Tongue (tissue), 1 donor: ENCODE measurements at regions not wholly inside any gene's neighbourhood (a gene's known extent, or its start where the extent isn't known, plus 50 kb on each side); places are given as distances from the start of the nearest gene placed in this dataset.
"Not testable (repeated sequence)": the region's sequence is repeated elsewhere in the genome, so short reads cannot be mapped to it uniquely, and the experiment has no call there.

Source experiments
- DNase-seq: peaks from one replicate; pipeline ENCODE4 v3.0.0-alpha.2; 2015

- DNase-seq = not testable (repeated sequence)
These were observed 929.9 kb downstream of the SLITRK1 start for GRCh38 chr13:82952336-82952735.

- no peak for DNase-seq
These were observed 934.6 kb downstream of the SLITRK1 start for GRCh38 chr13:82947683-82948082.

DNA sequence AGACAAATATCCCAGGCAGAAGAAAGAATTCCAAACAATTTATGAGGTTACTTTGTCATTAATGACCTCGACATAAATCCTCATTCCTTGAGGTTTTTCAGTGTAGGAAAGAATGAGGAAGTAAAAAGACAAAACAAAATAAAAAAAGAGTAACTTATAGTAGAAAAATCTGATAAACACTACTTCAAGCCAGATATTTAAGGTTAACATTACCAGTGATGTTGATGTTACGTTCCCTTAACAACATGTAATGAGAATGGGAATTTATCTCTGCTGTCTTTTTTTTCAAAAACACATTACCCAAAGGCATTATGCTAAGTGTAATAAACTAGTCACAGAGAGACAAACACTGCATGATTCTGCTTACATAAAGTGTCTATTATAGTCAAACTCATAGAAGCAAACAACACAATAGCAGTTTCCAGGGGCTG is 935.1 kb downstream of the SLITRK1 start:
- DNase-seq = no peak

DNA sequence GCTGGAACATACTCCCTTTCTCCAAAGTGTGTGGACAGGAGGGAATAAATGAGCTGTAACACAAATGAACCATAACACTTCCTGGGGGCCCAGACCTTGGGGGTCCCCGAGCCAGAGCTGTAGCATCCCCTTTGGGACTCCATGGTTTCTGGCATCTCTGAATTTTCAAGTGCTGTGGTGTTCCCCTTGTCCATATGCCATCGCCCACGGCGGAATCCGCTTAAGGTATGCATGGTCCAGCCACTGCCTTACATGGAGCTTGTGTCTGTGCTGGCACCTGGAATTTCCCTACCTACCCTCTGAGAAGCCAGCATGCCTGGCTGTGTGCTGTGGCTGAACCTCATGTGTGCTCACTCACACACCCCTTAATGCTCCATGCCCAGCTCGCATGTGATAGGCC is 943.6 kb downstream of the SLITRK1 start:
- DNase-seq = no peak

DNA sequence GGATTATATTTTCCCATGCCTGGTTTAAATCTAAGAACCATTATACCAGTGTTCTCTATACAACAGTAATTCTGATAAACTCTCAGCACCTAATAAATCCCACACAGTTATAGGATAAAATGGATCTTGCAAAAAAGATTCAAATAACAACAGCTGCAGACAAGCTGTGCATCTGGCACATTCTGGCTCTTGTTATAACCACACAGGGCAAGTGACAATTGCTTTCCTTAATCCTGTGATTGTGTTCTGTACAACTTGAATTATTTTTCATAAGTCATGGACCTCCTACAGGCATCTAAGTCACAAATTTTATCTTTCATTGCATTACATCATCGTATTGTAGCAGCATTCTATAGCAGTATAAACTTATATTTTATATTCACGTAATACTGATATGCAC is 948.3 kb downstream of the SLITRK1 start:
- DNase-seq = peak; percentile 63

GRCh38 chr13:82925114-82925513 is 957.2 kb downstream of the SLITRK1 start:
- DNase-seq = no peak

DNA sequence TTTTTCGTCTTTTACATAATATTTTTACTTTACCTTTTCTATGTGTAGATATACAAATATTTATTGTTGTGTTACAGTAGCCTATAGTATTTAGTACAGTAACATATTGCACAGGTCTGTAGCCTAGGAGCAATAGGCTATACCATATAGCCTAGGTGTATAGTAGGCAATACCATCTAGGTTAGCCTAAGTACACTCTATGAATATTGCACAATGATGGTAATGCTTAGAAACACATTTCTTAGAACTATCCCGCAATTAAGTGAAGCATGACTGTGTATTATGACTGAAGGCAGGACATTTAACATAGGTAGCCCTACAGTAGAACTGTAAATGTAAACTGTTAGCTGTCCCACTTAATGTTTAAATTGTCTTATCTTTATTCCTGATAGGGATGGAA is 964.3 kb downstream of the SLITRK1 start:
- DNase-seq = no peak

DNA sequence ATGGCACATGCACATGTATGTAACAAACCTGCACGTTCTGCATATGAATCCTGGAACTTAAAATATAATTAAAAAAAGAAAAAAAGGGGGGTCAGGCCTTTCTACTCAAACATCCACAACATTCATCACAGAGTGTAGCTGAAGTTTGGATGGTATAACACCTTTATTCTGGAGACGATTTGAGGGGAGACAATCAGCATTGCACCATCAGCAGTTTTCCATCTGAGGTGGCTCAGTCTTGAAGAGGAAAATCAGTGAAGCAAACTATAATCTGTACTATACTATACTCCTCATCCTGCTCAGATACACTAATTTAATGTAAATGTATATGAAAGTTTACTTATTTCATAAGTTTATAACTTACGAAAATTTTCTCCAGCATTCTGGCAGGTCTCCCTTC is 969.7 kb downstream of the SLITRK1 start:
- DNase-seq = no peak

GRCh38 chr13:82905071-82905470 is 977.2 kb downstream of the SLITRK1 start:
- no peak for DNase-seq

- no peak for DNase-seq
These were observed 981.8 kb downstream of the SLITRK1 start for GRCh38 chr13:82900453-82900852.

DNA sequence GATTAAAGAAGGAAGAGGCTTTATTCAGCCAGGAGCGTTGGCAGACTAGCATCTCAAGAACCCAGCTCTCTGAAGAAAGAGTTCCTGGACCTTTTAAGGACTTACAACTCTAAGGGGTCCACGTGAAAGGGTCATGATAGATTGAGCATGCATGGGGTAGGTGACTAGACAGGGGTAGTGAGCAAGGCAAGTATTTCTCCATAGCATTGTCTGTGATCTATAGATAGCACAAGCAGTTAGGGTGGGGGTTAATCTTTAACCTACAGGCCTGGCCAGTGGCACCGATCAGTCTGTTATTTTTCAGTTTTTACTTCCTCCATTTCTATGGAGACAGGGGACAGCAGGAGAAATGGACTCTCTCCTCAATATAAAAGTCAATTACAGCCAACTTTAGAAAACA is 983.7 kb downstream of the SLITRK1 start:
- no peak for DNase-seq

DNA sequence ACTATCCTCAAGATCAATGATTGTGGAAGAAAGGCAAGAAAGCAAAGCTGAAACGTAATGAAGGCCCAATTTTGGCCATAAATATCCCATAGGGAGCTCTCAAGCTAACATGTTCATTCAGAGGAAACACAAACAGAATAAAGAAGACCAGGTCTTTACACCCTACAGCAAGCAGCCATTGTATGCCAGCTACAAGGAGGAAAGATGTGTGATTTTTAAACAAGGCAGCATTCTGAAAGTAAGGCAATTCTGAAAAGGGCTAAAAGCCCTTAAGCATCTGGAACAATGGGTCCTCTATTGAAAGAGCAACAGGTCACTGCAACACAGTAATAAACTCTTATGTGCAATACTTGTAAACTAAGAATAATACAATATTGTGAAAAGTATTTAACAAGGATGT is 1002.4 kb downstream of the SLITRK1 start:
- DNase-seq = no peak

GRCh38 chr13:82878536-82878935 is 1003.7 kb downstream of the SLITRK1 start:
- peak; percentile 52 for DNase-seq

DNA sequence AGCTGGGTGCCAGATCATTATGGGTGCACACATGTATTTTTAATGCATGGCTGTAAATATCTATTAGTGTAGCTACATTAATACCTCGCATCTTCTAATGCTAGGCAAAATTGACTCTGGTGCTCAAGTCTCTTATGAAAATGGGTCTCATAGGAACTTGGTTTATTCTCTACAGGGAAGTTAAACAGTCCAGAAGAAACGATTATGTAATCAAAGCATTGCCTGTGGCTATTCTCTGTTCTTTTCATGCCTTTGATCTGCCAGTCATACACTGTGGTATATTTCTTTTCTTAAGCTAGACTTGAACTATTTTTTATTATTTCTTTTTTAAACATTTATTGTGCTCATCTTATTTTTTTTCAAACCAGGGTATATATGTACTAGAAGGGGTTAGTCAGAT is 1015.0 kb downstream of the SLITRK1 start:
- DNase-seq = no peak

- DNase-seq = no peak
These were observed 1031.6 kb downstream of the SLITRK1 start for GRCh38 chr13:82850644-82851043.

- DNase-seq = no peak
These were observed 1033.5 kb downstream of the SLITRK1 start for GRCh38 chr13:82848766-82849165.

- no peak for DNase-seq
These were observed 1034.7 kb downstream of the SLITRK1 start for GRCh38 chr13:82847595-82847994.

- peak; percentile 4 for DNase-seq
These were observed 1048.4 kb downstream of the SLITRK1 start for GRCh38 chr13:82833923-82834322.

- no peak for DNase-seq
These were observed 1053.2 kb downstream of the SLITRK1 start for GRCh38 chr13:82829040-82829439.

- no peak for DNase-seq
These were observed 1054.5 kb downstream of the SLITRK1 start for GRCh38 chr13:82827724-82828123.

- DNase-seq = no peak
These were observed 1059.3 kb downstream of the SLITRK1 start for GRCh38 chr13:82822935-82823334.

- DNase-seq = no peak
These were observed 1065.1 kb downstream of the SLITRK1 start for GRCh38 chr13:82817133-82817532.

GRCh38 chr13:82815791-82816190 is 1066.5 kb downstream of the SLITRK1 start:
- no peak for DNase-seq

DNA sequence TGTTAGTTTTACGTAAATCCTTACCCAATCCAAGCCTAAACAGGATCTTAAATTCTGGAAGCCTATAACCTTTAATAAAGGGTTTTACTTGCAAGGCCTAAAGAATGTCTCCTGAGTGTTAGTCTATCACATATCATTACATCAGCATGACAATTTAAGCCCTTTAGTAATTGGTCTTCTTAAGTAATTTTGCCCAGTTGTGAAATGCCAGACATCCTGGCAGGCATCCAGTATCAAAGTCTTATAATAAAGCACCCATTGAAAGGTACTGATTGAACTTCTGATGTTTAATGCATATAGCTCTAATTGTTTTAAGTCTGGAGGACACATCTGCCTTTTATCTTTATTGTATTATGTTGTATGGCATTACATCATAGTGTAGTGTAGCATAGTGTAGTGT is 1078.9 kb downstream of the SLITRK1 start:
- peak; percentile 6 for DNase-seq

GRCh38 chr13:82802528-82802927 is 1079.7 kb downstream of the SLITRK1 start:
- DNase-seq = no peak
